HG02763 (cell line): ENCODE measurements at regions not wholly inside any gene's neighbourhood (a gene's known extent, or its start where the extent isn't known, plus 50 kb on each side); places are given as distances from the start of the nearest gene placed in this dataset.

Source experiments
- ATAC-seq: cut with Tn5 transposase; IDR thresholded peaks from one replicate; pipeline ENCODE4 v1.9.1; 2021; ENCODE audit warnings: mild to moderate bottlenecking, moderate library complexity; ENCODE audit not compliant: unreplicated experiment

DNA sequence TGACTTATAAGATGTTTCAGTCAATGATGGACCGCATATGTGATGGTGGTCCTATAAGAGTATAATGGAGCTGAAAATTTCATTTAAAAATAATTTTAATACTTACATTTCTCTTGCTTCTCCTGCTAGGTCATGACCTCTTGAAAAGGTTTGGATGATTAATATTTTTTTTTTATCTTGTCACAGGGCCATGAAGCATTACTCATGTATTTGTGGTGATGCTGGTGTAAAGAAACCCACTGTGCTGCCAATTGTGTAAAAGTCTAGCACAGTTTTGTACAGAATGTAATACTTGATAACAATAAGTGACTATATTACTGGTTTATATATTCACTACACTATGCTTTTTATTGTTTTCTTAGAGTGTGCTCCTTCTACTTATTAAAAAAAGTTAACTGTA is 124.2 kb upstream of the CELF4 start:
- ATAC-seq: no peak

DNA sequence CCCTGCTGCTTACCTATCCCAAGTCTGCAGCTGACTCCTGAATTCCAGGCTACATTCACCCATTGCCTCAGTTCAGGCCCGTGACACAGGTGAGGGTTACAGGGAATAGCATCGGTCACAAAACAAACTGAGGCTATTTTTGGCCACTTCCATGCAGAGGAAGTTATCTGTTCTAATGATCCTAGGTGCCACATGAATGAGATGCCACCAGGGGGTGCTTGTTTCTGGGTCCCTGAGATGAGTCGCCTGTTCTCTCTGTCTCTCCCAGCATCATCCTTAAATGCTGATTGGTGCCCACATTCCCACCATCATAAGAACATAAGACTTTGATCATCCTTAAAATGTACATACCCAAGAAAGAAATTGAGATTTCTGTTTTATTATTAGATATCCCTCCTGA is 119.0 kb upstream of the CELF4 start:
- no peak for ATAC-seq

DNA sequence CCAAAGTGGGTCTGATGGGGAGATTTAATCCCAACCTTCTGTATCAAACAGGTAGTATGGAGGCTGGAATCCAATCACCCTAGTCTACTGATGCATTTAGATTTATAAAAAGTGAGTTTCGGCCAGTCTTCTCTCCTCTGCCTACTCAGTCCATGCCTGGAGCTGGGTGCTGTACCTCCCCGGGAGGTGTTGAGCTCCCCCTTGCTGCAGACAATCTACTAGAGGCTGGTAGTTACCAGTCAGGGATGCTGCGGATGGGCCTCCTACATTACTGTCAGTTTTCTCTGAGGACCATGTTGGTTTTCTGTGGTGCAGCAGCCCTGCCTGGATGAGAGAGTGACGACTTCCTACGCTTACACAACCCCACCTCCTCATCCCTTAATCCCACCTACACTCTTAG is 118.6 kb upstream of the CELF4 start:
- no peak for ATAC-seq

- no peak for ATAC-seq
Observed at GRCh38 chr18:37680911-37681310, 115.3 kb upstream of the CELF4 start.

- ATAC-seq: no peak
Observed at GRCh38 chr18:37676276-37676675, 110.7 kb upstream of the CELF4 start.

GRCh38 chr18:37675699-37676098 is 110.1 kb upstream of the CELF4 start:
- ATAC-seq: no peak

GRCh38 chr18:37674570-37674969 is 109.0 kb upstream of the CELF4 start:
- ATAC-seq: no peak

DNA sequence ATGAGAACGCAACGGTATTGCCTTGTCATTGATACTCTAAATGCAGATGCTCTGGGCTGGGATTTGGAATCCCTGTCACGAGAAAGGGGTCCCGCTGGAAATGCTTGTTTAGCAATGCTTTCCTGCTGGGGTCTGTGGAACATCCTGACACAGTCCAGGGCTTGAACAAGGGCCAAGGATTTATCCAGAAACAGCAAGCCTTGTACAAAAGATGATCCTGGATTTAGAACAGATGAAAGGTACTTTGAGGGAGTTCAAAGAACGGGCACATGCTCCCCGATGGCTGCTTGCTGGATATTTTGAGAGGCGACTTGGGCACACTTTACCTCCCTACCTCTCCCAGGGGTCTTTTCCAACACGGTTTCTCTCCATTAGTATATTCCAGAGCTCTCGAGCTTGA is 108.1 kb upstream of the CELF4 start:
- no peak for ATAC-seq

DNA sequence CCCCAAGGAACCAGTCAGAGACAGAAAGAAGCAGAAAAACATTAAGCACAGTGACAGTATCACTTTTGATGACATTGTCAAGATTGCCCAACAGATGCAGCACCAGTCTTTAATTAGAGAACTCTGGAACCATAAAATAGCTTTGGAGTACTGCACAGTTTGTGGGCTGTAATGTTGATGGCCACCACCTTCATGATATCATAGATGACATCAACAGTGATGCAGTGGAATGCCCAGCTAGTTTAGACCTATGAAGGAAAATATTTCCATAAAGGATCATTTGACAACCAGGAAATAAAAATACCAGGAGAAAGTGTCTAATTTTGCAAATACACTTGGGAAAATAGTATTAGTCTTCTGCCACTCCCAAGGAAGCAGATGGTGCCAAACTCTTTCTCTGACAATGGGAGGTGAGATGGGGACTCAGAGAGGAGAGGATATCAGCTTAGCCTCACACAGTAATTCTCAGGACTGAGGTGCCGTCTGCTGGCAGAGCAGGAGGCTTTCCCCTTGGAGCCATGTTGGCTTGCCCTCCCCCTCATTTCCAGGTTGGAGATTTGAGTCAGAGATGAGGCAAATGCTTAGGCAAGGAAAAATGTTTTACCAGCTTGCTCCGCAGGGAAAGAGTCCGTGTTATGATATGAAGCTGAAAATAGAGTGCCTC is 107.5 kb upstream of the CELF4 start:
- no peak for ATAC-seq

DNA sequence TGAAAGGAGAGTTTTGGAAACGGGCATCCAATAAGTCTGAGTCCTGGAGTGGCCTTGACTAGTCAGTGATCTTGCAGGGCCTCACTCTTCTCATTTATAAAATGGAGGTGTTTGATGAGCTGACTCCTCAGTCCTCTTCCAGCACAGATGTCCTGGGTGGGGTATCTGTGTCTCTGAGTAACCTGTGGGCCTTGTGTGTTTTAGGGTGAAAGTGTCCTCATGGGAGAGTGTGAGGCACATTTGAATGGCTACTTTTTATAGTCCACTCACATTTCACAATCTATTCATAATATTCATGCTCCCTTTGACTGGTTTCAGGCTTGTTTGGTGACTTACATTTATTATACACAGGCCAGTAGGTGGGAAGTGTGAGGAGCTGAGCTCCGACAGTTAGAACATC is 106.4 kb upstream of the CELF4 start:
- ATAC-seq: no peak

DNA sequence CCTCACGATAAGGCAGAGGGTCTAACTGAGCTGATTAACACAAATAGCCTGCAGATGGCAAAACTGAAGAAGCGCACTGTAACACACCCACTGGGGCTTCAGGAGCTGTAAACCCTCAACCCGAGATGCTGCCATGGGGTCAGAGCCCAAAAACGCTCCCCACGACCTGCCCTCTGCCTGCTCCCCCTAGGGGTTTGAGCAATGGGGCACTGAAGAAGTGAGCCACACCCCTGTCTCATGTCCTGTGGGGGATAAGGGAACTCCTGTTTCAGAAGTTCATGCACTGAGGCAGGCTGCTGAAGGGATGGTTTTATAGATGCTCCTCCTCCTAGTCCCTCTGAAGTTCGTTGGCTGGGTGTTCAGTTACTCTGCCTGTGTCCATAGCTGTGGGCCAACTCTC is 105.9 kb upstream of the CELF4 start:
- no peak for ATAC-seq

- ATAC-seq: no peak
Observed at GRCh38 chr18:37671119-37671518, 105.5 kb upstream of the CELF4 start.

DNA sequence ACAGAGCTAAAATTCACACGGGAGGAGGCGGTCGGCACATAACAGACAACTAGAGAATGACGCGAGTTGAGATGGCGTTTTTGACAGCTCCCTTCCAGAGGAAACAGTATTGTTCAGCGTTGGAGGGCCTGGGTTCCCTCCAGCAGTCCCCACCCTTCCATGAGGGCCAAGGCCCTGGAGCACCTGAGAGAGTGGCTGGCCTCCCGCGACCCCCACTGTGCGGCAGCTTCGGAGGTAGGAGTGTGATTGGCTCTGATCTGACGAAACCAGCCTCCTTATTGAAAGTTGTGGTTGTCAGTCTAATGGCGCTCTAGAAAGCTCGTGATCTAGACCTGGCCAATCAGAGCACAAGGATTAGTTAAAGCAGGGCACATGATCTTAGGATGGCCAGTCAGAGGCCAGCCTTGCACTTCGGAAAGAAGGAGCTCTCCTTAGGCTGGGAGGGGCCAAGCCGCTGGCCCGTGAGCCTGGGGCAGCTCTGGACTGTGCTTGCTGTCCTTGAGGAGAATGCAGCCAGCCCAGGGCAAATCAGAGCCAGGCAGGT is 104.5 kb upstream of the CELF4 start:
- ATAC-seq: no peak

DNA sequence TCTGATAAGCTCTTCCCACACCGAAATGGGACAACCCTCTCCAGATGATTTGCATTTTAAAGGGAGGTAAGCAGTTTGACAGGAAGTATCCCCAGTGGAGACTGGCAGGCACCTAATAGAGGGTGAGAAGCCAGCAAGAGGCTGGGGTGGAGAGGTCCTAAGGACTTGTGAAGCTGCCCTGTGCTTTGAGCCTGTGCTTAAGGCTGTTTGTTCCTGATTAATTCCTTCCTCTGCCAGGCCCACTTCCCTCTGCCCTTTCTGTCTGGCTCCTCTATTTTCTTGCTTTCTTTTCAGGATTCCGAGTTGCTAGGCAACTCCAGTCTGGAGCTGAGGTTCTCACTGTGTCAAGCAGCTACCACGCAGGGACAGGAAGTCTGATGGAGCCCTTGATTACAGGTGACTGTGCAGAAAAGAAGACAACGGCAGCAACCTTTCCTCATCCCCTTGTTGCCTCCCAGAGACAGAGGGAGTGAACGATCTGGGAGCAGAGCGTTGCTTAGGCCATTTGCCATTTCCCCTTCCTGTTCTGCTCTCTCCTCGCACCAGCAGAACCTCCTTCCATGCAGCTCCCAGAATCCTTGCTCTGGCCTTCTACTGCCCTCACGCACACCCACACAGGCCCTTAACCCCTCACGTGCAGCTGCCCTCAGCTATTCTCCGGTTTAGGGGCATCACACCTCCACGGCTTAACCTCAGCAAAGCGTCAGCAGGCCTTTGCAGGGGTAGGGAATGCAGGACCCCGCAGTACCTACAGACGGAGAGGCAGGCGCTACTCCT is 103.6 kb upstream of the CELF4 start:
- ATAC-seq: no peak

- ATAC-seq: no peak
Observed at GRCh38 chr18:37667836-37668235, 102.2 kb upstream of the CELF4 start.

- ATAC-seq: no peak
Observed at GRCh38 chr18:37666991-37667390, 101.4 kb upstream of the CELF4 start.

- ATAC-seq: no peak
Observed at GRCh38 chr18:37666451-37666850, 100.9 kb upstream of the CELF4 start.

DNA sequence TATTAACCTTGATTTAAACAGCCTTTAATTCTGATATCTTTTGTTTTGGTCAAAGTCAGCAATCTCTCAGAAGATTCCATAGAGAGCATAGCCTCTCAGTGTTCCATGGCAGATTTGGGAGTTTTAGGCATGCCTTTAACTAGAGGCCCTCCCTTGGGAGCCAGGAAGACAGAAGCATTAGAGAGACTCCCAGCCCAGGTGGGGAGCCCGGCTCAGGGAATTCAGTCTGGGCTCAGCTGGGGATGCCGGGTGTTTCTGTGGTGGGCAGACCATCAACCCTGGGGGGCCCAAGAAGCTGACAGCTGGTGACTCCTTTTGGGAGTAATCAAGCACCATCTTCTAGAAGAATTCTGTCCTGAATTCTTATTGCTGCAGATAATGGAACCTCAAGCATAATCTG is 99.7 kb upstream of the CELF4 start:
- ATAC-seq: no peak

GRCh38 chr18:37663446-37663845 is 97.8 kb upstream of the CELF4 start:
- no peak for ATAC-seq

- no peak for ATAC-seq
Observed at GRCh38 chr18:37662546-37663339, 97.1 kb upstream of the CELF4 start.

DNA sequence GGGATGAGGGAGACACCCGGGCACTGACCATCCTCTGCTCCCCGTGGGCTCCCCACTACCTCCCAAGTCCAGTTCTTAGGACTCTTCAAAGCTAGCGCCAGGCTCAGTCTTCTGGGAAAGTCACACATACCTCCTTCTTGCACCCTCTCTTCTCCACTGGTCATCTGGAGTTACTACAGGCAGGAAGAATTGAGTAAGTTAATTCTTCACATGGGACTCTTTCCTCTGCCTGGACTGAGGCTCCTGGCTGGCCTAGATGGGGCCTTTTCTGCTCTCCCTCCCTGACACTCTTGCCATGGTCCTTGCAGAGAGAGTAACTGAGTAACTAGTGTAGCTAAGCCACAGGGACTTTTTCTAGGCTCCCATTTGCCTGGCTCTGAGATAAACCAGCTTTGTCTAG is 96.5 kb upstream of the CELF4 start:
- no peak for ATAC-seq

DNA sequence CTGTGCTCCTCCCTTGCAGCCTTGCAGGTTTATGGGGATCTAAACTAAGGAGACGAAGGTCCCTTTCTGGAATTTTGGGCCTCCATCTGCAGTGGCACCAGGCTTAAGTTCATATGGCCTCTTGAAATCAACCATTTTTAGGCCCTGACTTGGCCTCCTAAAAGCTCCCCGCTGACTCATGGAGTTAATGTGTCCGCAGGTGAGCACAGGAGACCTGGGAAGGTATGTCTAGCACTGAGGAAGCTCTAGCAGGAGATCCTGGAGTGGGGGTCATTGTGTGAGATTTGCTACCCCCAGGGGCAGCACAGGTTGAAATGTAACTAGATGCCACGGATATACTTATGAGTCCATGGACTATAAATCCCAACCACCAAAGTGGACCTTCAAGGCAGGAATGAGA is 95.9 kb upstream of the CELF4 start:
- no peak for ATAC-seq
